Subcutaneous abdominal adipose tissue (tissue), 5 donors: ENCODE measurements at regions not wholly inside any gene's neighbourhood (a gene's known extent, or its start where the extent isn't known, plus 50 kb on each side); places are given as distances from the start of the nearest gene placed in this dataset.

ENCODE experiments used
- H3K27ac ChIP-seq: one replicate; pipeline ENCODE4 v1.7.0; 2013; ENCODE audit warnings: low read depth, mild to moderate bottlenecking, inconsistent platforms, low read length, moderate library complexity
- H3K27me3 ChIP-seq, 5 donors: one replicate each; pipeline ENCODE4 v1.7.0; 2013; ENCODE audit warnings: low read length in 5 of 5, inconsistent platforms in 1 of 5; ENCODE audit not compliant: control insufficient read depth in 5 of 5, insufficient read depth in 4 of 5
- H3K36me3 ChIP-seq, 5 donors: one replicate each; pipeline ENCODE4 v1.7.0; 2013; ENCODE audit warnings: low read length in 5 of 5; ENCODE audit not compliant: control insufficient read depth in 5 of 5, insufficient read depth in 5 of 5
- H3K4me1 ChIP-seq, 5 donors: one replicate each; pipeline ENCODE4 v1.7.0; 2013; ENCODE audit warnings: low read length in 5 of 5, mild to moderate bottlenecking in 3 of 5, moderate library complexity in 1 of 5; ENCODE audit not compliant: control insufficient read depth in 5 of 5, insufficient read depth in 5 of 5
- H3K4me3 ChIP-seq, 5 donors: one replicate each; pipeline ENCODE4 v1.7.0; 2013; ENCODE audit warnings: low read length in 5 of 5, low read depth in 1 of 5
- H3K9ac ChIP-seq, 5 donors: one replicate each; pipeline ENCODE4 v1.7.0; 2013; ENCODE audit warnings: low read length in 5 of 5, mild to moderate bottlenecking in 4 of 5, moderate library complexity in 3 of 5
- H3K9me3 ChIP-seq, 5 donors: one replicate each; pipeline ENCODE4 v1.7.0; 2013; ENCODE audit warnings: low read length in 5 of 5; ENCODE audit not compliant: control insufficient read depth in 5 of 5
- donor health status: healthy.
- donor health status: healthy.
- donor health status: healthy.
- donor health status: healthy.
- donor health status: healthy.

DNA sequence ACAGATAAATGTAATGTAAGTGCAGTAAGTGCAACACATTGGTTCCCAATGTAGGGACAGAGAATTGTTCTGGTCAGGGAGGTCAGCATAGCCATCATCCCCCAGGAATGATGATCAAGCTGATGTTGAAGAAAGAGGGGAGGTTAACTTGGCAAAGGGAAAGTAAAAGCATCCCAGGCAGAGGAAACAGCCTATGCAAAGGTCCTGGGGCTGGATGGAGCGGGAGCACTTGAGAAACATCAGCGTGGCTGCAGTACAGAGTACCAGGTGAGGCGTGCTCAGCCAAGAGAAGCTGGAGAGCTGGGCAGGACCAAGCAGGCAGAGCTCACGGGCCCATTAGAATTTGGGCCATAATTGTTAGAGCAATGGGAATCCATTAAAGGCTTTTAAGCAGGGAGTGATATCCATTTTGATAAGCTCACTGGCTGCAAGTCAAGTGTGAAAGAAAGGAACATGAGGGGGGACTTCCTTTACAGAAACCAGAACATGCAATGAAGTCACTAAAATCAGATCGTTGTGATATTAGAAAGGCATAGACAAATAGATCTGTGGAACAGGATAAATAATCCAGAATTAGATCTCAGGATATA, 50.1 kb upstream of the HAND1 start:
- no peak overlapping the region for H3K4me3 ChIP-seq
- no peaks in the 10 kb centered on the region for H3K4me1 ChIP-seq
- no peak overlapping the region for H3K9ac ChIP-seq
- no peak overlapping the region for H3K27ac ChIP-seq
- H3K9me3 ChIP-seq: peaks cover 0 to 6% (median 0%) of the 10 kb centered on the region in 5 donors
- H3K36me3 ChIP-seq: no peaks in the 10 kb centered on the region
- peaks cover 0 to 13% (median 3%) of the 10 kb centered on the region in 5 donors for H3K27me3 ChIP-seq
